Neutrophil (primary cell): ENCODE measurements at regions not wholly inside any gene's neighbourhood (a gene's known extent, or its start where the extent isn't known, plus 50 kb on each side); places are given as distances from the start of the nearest gene placed in this dataset.

Experiments
- H3K27ac ChIP-seq: fragments of 200-600 bp; sonication (generic); 2 replicates; pipeline ENCODE4 v1.5.1; 2016; ENCODE audit warnings: mild to moderate bottlenecking, moderate library complexity
- H3K27me3 ChIP-seq: fragments of 200-600 bp; sonication (generic); 2 replicates; pipeline ENCODE4 v1.6.0; 2016; ENCODE audit warnings: mild to moderate bottlenecking
- H3K36me3 ChIP-seq: fragments of 200-600 bp; sonication (generic); 2 replicates; pipeline ENCODE4 v1.5.1; 2017
- H3K4me1 ChIP-seq, 2 experiments: fragments of 200-600 bp in 1 of 2; sonication (generic) in 1 of 2; 1 replicate in 1 of 2; 2 replicates in 1 of 2; pipeline versions ENCODE4 v1.5.1 to v1.6.1; 2013 to 2016; ENCODE audit warnings: low read depth in 1 of 2, low read length in 1 of 2, mild to moderate bottlenecking in 1 of 2, moderate library complexity in 1 of 2; ENCODE audit not compliant: control insufficient read depth in 1 of 2, insufficient read depth in 1 of 2
- H3K4me3 ChIP-seq, 2 experiments: fragments of 200-600 bp in 1 of 2; sonication (generic) in 1 of 2; 1 replicate in 1 of 2; 2 replicates in 1 of 2; pipeline ENCODE4 v1.5.1; 2013 to 2016; ENCODE audit warnings: low read depth in 1 of 2, low read length in 1 of 2, mild to moderate bottlenecking in 1 of 2, moderate library complexity in 1 of 2
- H3K9me3 ChIP-seq: fragments of 200-600 bp; sonication (generic); 2 replicates; pipeline ENCODE4 v1.5.1; 2016
- TF ChIP-seq, protein P1 (sequence below): fragments of 200-600 bp; sonication (generic); IDR thresholded peaks from 2 replicates; pipeline ENCODE4 v1.5.1; 2016; ENCODE audit warnings: antibody characterized with exemption

- no peaks in the 10 kb centered on the region for H3K36me3 ChIP-seq
- no peaks in the 10 kb centered on the region for H3K9me3 ChIP-seq
- no peak overlapping the region for H3K27ac ChIP-seq
- no peak overlapping the region for H3K4me3 ChIP-seq
- TF ChIP-seq, protein P1, sequence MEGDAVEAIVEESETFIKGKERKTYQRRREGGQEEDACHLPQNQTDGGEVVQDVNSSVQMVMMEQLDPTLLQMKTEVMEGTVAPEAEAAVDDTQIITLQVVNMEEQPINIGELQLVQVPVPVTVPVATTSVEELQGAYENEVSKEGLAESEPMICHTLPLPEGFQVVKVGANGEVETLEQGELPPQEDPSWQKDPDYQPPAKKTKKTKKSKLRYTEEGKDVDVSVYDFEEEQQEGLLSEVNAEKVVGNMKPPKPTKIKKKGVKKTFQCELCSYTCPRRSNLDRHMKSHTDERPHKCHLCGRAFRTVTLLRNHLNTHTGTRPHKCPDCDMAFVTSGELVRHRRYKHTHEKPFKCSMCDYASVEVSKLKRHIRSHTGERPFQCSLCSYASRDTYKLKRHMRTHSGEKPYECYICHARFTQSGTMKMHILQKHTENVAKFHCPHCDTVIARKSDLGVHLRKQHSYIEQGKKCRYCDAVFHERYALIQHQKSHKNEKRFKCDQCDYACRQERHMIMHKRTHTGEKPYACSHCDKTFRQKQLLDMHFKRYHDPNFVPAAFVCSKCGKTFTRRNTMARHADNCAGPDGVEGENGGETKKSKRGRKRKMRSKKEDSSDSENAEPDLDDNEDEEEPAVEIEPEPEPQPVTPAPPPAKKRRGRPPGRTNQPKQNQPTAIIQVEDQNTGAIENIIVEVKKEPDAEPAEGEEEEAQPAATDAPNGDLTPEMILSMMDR = no peak
- H3K4me1 ChIP-seq = no peaks in the 10 kb centered on the region
- no peaks in the 10 kb centered on the region for H3K27me3 ChIP-seq
Observed at GRCh38 chr6:119845161-119845560, 495.6 kb upstream of the MAN1A1 start.

- H3K27ac ChIP-seq = no peak overlapping the region
- TF ChIP-seq, protein P1 = no peak
- no peaks in the 10 kb centered on the region for H3K9me3 ChIP-seq
- no peaks in the 10 kb centered on the region for H3K36me3 ChIP-seq
- H3K4me3 ChIP-seq = no peak overlapping the region
- H3K27me3 ChIP-seq = no peaks in the 10 kb centered on the region
- no peaks in the 10 kb centered on the region for H3K4me1 ChIP-seq
Observed at GRCh38 chr6:119844387-119844786, 494.8 kb upstream of the MAN1A1 start.

DNA sequence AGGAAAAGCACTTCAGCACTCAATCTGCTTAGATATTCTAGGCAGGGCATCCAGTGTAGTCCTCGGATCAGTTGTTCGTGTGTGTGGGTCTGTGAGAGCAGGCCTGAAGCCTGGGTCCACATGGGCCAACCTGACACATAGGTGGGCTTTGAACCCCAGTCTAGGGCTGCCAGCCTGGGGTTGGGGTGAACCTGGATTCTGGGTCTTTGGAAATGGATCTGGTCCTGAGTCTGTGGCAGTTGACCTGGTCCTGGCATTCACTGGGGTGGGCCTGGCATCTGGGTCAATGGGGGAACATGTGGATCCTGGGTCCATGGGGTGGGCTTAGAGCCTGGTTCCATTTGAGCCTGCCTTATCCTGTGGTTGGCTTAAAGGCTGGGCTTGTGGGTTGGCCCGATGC, 492.6 kb upstream of the MAN1A1 start:
- Histone ChIP-seq H3K4me3 (no peak overlapping the region), H3K27ac (no peak overlapping the region), H3K4me1 (no peaks in the 10 kb centered on the region), H3K27me3 (no peaks in the 10 kb centered on the region), H3K9me3 (no peaks in the 10 kb centered on the region), H3K36me3 (no peaks in the 10 kb centered on the region)
- TF ChIP-seq, protein P1 = no peak

DNA sequence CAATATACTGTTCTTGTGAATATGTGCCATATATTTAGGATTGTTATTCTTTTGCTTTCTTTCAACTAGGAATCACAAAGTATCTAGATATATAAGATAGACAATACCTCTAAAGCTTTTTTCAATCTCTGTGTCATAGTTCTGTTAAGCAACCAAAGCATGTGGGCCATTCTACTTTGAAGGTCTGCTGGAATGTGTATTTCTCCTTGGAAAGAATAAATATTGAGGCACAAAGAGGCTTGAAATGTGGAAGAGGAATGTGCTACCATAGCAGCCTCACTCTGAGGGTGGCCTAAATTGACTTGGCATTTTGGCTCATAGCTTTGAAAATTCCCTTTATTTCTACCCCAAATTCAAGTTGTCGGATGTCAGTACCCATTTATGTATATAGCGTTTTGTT, 488.5 kb upstream of the MAN1A1 start:
- H3K27ac ChIP-seq = no peak overlapping the region
- no peaks in the 10 kb centered on the region for H3K27me3 ChIP-seq
- TF ChIP-seq, protein P1 = no peak
- H3K9me3 ChIP-seq = no peaks in the 10 kb centered on the region
- no peak overlapping the region for H3K4me3 ChIP-seq
- H3K4me1 ChIP-seq = no peaks in the 10 kb centered on the region
- H3K36me3 ChIP-seq = no peaks in the 10 kb centered on the region

DNA sequence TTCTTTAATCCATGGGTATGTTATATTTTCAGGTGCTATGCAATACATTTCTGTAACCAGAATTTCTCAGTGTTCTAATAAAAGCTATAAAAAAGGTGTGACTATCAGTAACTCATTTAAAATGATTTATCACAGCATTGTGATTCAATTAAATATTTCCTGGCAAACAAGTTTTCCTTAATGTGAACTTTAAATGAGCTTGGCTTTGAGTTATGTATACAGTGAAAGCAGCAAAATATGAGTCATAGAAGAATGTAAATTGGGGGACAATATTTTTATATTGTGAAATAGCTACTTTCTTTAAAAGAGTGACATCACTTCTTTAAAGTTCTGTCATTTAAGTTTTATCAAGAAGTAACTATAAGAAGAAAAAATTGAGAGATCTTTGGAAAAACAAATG, 484.9 kb upstream of the MAN1A1 start:
- Histone ChIP-seq H3K27ac (no peak overlapping the region), H3K4me1 (no peaks in the 10 kb centered on the region), H3K36me3 (no peaks in the 10 kb centered on the region), H3K4me3 (no peak overlapping the region), H3K9me3 (no peaks in the 10 kb centered on the region), H3K27me3 (no peaks in the 10 kb centered on the region)
- TF ChIP-seq, protein P1 = no peak

DNA sequence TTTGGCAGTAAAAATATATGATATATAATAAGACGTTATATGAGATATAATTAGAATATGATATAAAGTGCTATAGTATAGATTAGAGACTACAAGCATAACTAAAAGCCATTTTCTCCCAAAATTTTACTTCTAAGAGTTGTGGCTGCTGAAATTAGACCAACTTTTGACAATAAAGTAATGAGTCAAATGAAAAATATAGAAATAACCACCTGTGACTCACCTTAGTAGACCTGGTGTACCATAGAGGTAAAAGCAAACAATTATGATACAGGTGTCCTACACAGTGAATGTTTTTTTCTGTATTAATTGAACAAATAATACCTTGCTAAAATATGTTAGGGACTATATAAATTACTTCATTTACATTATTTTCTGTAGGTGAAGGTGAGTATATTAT, 482.9 kb upstream of the MAN1A1 start:
- H3K9me3 ChIP-seq = no peaks in the 10 kb centered on the region
- H3K27me3 ChIP-seq = no peaks in the 10 kb centered on the region
- no peaks in the 10 kb centered on the region for H3K4me1 ChIP-seq
- H3K4me3 ChIP-seq = no peak overlapping the region
- TF ChIP-seq, protein P1 = no peak
- no peak overlapping the region for H3K27ac ChIP-seq
- H3K36me3 ChIP-seq = no peaks in the 10 kb centered on the region
